Cardiac muscle cell (in vitro differentiated cells and primary cell): ENCODE measurements at regions not wholly inside any gene's neighbourhood (a gene's known extent, or its start where the extent isn't known, plus 50 kb on each side); places are given as distances from the start of the nearest gene placed in this dataset.

Experiments used
- DNase-seq, 2 donors: peaks; one replicate each; pipeline versions ENCODE4 v3.0.0 to v3.0.0-alpha.2; 2010 to 2017; ENCODE audit warnings: low read depth in 1 of 2, low spot score in 1 of 2
- H3K27ac ChIP-seq: fragments of 200-600 bp; sonication (generic); 2 replicates; pipeline ENCODE4 v1.5.1; 2016
- H3K27me3 ChIP-seq: fragments of 200-600 bp; sonication (generic); 2 replicates; pipeline ENCODE4 v1.6.0; 2016; ENCODE audit warnings: control low read depth
- H3K36me3 ChIP-seq: fragments of 200-600 bp; sonication (generic); 2 replicates; pipeline ENCODE4 v1.5.1; 2016; ENCODE audit warnings: control low read depth
- H3K4me1 ChIP-seq: fragments of 200-600 bp; sonication (generic); 2 replicates; pipeline ENCODE4 v1.8.1; 2017; ENCODE audit warnings: low read depth, mild to moderate bottlenecking, mixed run types
- H3K4me3 ChIP-seq: fragments of 200-600 bp; sonication (generic); 2 replicates; pipeline ENCODE4 v1.5.1; 2016; ENCODE audit warnings: mild to moderate bottlenecking
- H3K9me3 ChIP-seq: fragments of 200-600 bp; sonication (generic); 2 replicates; pipeline ENCODE4 v1.5.1; 2017; ENCODE audit warnings: low read depth, mild to moderate bottlenecking, control low read depth
- TF ChIP-seq, protein P1 (sequence below): IDR thresholded peaks from 2 replicates; pipeline ENCODE4 v1.5.1; 2012; ENCODE audit warnings: low read depth, mild to moderate bottlenecking, low read length

DNA sequence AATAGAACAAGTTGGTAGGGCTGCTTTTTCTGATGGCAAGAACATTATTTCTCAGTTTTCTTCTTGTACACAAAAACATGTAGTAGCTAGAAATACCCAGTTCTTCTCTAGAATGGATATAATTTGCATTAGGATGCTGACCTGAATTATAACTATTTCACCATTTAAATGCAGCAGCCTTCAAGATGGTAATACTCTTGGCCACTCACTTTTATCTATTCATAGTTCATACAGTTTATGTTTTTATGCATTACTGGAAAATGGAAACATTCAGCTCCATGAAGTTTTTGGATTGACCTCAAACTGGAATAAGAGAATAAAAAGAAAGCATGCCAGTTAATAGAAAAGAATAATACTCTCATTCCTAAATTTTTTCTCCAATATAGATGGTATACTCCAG, 487.4 kb downstream of the PABPC4L start:
- H3K27me3 ChIP-seq, result no peaks in the 10 kb centered on the region
- no peak overlapping the region for H3K27ac ChIP-seq
- no peaks in the 10 kb centered on the region for H3K4me1 ChIP-seq
- no peak for DNase-seq
- H3K9me3 ChIP-seq, result no peaks in the 10 kb centered on the region
- TF ChIP-seq, protein P1, sequence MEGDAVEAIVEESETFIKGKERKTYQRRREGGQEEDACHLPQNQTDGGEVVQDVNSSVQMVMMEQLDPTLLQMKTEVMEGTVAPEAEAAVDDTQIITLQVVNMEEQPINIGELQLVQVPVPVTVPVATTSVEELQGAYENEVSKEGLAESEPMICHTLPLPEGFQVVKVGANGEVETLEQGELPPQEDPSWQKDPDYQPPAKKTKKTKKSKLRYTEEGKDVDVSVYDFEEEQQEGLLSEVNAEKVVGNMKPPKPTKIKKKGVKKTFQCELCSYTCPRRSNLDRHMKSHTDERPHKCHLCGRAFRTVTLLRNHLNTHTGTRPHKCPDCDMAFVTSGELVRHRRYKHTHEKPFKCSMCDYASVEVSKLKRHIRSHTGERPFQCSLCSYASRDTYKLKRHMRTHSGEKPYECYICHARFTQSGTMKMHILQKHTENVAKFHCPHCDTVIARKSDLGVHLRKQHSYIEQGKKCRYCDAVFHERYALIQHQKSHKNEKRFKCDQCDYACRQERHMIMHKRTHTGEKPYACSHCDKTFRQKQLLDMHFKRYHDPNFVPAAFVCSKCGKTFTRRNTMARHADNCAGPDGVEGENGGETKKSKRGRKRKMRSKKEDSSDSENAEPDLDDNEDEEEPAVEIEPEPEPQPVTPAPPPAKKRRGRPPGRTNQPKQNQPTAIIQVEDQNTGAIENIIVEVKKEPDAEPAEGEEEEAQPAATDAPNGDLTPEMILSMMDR, result no peak
- no peak overlapping the region for H3K4me3 ChIP-seq
- H3K36me3 ChIP-seq, result no peaks in the 10 kb centered on the region

DNA sequence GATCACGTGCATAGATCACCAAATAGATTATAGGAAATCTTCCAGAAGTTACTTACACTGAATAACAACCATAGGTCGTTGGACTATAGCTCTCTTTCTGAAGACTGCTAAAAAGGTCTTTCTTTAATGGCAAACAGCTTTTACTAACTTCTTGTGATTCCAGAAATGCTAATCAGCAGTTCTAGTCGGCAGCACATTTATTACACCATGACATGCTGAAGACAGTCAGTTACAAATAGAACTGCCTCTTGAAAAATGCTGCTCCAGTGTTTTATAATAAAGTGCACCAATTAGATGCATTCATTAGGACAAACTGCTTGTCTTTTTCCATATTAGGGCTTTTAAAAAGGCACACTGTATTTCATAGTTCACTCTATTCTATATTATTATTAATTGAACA, 488.2 kb downstream of the PABPC4L start:
- H3K4me3 ChIP-seq, result no peak overlapping the region
- no peaks in the 10 kb centered on the region for H3K27me3 ChIP-seq
- no peaks in the 10 kb centered on the region for H3K9me3 ChIP-seq
- no peak for DNase-seq
- H3K4me1 ChIP-seq, result no peaks in the 10 kb centered on the region
- H3K27ac ChIP-seq, result no peak overlapping the region
- TF ChIP-seq, protein P1, result no peak
- no peaks in the 10 kb centered on the region for H3K36me3 ChIP-seq

DNA sequence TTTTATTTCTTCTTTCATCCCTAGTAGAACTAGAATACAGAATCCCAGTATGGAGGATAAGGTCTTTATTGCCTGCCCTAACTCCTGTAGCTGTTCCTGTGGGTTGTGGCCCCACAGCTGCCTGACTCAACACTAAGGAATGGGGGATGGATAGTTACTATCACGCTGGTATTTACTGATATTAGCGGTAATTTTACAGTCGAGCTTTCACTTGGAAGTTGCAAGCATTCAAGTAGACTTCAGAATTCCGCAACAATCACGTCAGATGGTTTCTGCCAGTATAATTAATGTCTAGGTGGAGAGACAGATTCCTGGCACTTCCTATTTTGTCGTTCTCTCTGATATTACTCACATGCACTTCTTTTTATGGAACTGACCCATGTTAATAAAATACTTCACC, 489.8 kb downstream of the PABPC4L start:
- TF ChIP-seq, protein P1, result no peak
- Histone ChIP-seq H3K27me3 (no peaks in the 10 kb centered on the region), H3K27ac (no peak overlapping the region), H3K36me3 (no peaks in the 10 kb centered on the region), H3K9me3 (no peaks in the 10 kb centered on the region), H3K4me3 (no peak overlapping the region), H3K4me1 (no peaks in the 10 kb centered on the region)
- DNase-seq, result peak in 1 of 2 donors; percentile 80

GRCh38 chr4:133694416-133694815, 507.2 kb downstream of the PABPC4L start:
- TF ChIP-seq, protein P1, result no peak
- peak in 1 of 2 donors; percentile 35 for DNase-seq
- H3K36me3 ChIP-seq, result no peaks in the 10 kb centered on the region
- no peaks in the 10 kb centered on the region for H3K4me1 ChIP-seq
- H3K27ac ChIP-seq, result no peak overlapping the region
- H3K9me3 ChIP-seq, result no peaks in the 10 kb centered on the region
- H3K27me3 ChIP-seq, result no peaks in the 10 kb centered on the region
- H3K4me3 ChIP-seq, result no peak overlapping the region

GRCh38 chr4:133683967-133684366, 517.6 kb downstream of the PABPC4L start:
- Histone ChIP-seq H3K4me3 (no peak overlapping the region), H3K27me3 (no peaks in the 10 kb centered on the region), H3K36me3 (no peaks in the 10 kb centered on the region), H3K4me1 (no peaks in the 10 kb centered on the region), H3K27ac (no peak overlapping the region), H3K9me3 (no peaks in the 10 kb centered on the region)
- no peak for DNase-seq
- TF ChIP-seq, protein P1, result no peak
